Prostate gland (tissue), 2 donors: ENCODE measurements at regions not wholly inside any gene's neighbourhood (a gene's known extent, or its start where the extent isn't known, plus 50 kb on each side); places are given as distances from the start of the nearest gene placed in this dataset.

Experiments used
- CTCF ChIP-seq, 4 experiments: fragments of 200-600 bp in 2 of 4; fragments of 450-650 bp in 2 of 4; sonication (generic) in 2 of 4; IDR thresholded peaks; 1 replicate in 3 of 4; 2 replicates in 1 of 4; pipeline ENCODE4 v1.5.1; 2016 to 2019; ENCODE audit warnings: antibody characterized with exemption in 4 of 4, mild to moderate bottlenecking in 2 of 4, moderate library complexity in 2 of 4
- POLR2A ChIP-seq: fragments of 450-650 bp; IDR thresholded peaks from one replicate; pipeline ENCODE4 v1.6.1; 2016; ENCODE audit warnings: antibody characterized with exemption, mild to moderate bottlenecking

- TF ChIP-seq POLR2A, result no peak
- no peak for TF ChIP-seq CTCF (IDR thresholded peaks at IDR 0.05)
Measured at GRCh38 chr5:135215617-135216470, 181.8 kb upstream of the PITX1 start.
